ENCODE measurements at regions not wholly inside any gene's neighbourhood (a gene's known extent, or its start where the extent isn't known, plus 50 kb on each side); places are given as distances from the start of the nearest gene placed in this dataset.
"Not testable (repeated sequence)": the region's sequence is repeated elsewhere in the genome, so short reads cannot be mapped to it uniquely, and the experiment has no call there.

DNA sequence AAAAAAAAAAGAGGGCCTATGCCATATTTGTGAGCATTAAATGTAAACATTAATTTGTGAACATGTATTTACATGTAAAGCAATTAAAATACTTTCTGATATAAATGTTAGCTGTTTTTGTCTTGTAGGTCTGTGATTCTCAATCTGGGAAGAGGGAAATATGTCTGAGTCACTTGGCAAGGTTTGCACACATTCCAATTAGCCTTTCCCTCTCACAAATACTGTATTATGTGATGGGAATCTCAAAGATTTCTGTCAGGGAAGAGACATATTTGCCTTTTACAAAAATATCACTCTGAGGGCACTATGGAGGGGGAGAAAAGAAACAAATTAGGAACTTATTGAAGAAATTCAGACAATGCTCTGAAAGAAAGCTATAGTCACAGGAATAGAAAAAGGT is 483.6 kb downstream of the GBE1 start:
- no peak for DNase-seq

DNA sequence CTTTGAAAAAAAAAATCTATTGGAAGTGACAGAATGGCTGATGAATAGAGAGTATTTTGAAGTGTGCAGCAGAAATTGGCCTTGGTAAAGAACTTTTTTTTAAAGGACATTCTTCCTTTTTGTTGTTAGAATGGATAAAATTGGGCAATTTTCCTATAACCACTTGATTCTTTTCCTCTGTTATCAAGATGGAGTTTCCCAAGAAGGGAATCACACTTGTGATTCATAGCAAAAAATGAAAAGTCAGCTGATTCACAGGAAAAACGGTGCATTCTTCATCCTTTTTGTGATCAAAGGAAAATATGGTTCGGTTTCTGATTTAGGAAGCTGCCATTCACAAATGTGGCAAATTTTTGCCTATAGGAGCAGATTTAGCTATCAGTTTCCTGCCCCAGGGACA is 486.8 kb downstream of the GBE1 start:
- DNase-seq, result no peak

DNA sequence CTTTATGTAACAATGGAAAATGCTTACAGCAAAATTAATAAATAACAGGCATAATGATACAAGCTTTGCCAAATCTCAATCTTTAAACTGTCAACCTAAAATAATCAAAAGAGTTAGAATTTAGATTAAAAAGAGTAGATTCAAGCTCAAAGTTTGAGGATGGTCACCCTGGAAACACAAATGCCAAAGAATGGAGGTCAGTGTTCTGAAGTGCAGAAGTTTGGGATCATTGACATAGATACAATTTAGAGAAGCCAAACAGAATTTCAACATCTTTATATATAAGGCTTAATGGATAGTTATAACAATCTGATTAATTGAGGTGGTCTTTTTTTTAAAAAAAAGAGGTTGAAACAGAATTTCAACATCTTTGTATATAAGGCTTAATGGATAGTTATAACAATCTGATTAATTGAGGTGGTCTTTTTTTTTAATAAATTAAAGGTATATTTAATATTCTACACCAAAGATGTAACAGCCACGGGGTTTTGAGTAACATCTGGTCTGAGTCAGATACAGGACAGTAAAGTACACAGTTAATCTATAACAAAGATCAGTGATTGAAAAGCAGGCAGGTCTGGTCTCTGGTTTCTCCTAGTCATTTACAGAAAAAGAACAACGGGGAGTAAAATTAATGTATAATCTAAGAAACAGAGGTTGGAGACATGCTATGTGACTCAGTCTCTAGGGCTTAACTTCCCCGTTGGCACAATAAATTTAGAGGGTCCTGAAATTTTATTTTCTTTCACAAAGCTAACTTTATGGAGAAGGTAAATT is 490.7 kb downstream of the GBE1 start:
- no peak for DNase-seq

DNA sequence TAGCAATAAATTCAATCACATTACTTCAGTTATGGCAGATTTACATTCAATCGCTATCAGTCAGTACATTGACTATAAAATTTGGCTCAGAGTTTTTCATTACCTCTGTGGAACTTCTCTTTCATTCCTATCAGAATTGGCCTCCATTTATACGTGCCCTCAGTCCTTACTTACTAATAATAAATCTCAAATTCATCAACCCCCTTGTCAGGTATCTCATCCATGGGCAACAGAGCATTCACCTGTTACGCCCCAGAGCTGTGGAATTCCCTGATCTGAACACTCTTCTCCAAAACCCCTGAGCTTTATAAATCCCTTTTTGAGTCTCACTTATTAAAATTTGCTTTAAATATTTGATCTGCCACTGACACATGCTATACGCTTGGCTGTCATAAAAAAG is 492.9 kb downstream of the GBE1 start:
- no peak for DNase-seq

DNA sequence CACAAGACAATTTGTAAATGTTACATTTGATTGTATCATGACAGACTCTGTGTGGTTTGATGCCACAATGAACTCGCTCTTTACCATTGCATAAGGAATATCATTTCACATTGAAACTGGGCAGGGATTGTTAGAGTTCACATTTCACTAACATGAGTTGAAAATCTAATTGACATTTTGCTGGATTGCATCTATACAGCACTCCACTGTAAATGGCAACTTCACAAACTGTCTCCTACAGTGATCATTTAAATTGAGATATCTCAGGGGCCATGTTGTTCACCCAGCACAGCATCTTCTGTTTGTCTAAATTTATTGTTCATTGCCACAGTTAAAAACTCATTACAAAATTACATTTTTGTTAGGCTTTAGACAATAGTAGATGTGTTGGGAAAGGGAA is 499.4 kb downstream of the GBE1 start:
- DNase-seq, result no peak

DNA sequence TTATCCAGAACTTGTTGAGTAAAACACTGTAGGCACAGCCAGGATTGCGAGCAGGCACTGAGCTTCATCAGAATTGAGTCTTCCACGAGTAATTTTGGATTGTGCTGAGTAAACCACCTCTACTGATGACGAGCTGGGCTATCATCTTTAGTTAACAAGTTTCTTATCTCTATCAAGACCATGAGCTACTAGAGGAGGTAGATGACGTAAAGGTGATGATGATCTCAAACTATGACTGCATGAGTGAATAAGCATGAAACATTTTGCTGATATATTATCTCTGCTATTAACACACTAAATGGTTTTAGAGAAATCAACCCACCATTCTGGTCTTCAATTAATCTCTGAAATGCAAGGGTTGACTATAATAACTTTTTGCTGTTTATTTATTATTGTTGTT is 506.0 kb downstream of the GBE1 start:
- DNase-seq, result no peak

DNA sequence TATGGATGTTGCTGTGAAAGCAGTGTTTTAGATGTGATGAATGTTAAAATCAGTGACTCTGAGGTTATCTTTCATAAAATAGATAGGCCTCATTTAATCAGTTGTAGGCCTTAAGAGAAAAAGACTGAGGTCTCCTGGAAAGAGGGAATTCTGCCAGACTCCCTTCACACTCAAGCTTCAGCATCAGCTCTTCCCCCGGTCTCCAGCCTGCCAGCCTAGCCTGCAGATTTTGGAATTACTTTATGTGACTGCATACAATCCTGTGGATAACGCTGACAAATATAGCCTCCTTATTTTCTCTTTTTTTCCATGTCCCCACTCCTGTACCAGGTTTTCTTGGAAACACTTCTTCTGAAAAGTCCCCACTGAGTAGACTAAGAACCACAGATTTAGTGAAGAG is 510.3 kb downstream of the GBE1 start:
- DNase-seq, result no peak

DNA sequence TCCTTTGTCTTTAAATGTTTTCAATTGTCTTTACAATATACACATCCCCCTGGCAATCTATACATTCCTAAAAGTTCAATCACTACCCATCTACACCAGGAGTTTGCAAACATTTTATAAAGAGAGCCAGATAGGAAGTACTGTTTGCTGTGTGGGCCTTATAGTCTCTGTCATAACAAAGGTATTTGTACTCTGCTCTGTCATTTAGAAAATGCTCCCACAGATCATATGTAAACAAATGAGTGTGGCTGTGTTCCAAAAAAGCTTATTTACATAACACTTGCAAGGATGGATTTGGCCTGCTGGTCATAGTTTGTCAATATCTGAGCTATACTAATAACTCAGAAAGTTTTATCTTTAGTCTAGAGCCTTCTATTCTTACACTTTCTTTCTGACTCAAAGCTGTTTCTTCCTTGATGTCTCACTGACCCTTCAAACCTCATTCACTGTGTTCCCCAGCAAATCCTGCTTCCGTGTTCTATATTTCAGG is 511.9 kb downstream of the GBE1 start:
- no peak for DNase-seq

DNA sequence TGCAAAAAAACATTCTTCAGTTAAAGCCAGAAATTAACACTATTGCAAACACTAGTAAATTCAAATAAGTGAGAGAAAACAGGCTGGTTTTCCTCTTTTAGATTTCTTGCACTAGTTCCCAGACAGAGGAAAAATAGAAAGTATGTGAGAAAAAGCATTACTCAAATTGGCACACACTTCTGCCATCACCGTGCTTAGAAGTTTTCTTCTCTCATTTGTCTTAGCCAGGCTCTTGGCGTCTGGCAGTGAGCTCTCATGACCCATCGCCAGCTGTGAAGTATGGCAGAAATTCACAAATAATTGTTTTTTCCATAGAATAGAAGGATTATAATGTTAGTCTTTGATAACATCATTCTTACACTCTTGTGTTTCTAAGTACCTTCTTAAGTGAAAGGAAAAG is 515.9 kb downstream of the GBE1 start:
- no peak for DNase-seq

DNA sequence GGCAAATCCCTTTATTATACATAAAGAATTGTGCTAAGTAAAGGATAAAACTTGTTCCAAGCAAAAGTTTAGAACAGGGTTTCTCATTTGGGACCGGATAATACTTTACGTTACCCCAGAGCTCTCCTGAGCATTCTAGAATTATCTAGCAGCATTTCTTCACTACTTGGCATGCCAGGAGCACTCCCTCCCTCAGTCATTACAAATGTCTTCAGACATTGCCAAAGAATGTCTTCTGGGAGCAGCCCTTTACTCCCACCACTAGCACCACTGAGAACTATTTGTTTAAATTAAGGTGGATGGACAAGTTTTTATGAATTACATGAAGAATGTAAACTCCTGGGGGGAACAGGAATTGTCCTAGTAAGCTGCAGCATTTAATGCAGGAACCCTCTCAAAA is 516.4 kb downstream of the GBE1 start:
- no peak for DNase-seq

DNA sequence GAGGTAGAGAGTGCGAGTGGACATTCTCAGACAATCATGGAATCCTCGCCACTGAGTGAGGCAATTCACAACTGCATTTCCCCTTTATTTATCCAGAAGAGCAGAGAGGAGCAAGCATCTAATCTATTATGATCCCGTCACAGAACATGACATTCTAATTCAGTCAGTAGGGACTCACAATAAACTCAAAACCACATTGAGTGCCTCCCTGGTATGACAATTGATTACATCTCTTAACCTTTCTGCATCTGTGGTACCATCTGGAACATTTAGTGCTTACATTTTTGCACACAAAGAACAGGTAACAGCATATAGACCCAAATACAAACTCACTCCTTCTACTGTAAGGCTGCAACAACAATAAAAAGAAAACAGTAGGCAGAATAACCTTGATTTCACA is 517.2 kb downstream of the GBE1 start:
- DNase-seq, result no peak

DNA sequence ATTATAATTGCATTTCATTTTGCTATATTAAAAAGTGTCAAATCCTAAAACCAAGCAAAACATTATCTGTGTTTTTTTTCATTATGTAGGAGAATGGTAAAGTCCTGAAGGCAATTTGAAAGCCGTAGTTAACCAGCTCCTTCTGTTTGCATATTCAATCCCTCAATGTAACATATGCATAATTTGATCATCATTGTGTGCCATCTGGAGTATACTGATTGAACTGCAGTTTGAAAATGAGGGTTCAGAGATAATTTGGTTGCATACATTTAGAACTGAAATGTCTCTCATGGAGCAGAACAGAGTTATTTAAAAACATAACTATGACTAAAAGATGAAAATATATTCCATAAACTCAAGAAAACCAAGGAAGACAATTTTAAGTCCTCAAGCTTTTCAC is 518.6 kb downstream of the GBE1 start:
- DNase-seq, result no peak

DNA sequence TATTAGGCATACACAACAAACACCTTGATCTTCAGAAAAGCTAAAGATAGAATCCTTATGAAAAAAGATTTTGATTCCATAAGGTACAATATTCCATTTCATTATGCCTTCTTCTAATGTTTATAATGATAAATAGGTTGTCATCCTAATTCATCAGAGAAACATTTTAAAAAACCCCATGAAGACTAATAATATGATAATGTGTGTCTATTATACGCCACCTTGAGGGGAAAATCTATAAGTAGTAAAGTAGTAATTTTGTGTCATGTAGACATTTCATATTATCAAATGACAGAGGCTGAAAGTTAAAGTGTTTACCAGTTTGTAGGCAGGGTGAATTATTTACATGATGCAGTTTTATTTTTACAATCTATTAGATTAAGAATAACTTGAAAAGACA is 524.3 kb downstream of the GBE1 start:
- DNase-seq, result no peak

DNA sequence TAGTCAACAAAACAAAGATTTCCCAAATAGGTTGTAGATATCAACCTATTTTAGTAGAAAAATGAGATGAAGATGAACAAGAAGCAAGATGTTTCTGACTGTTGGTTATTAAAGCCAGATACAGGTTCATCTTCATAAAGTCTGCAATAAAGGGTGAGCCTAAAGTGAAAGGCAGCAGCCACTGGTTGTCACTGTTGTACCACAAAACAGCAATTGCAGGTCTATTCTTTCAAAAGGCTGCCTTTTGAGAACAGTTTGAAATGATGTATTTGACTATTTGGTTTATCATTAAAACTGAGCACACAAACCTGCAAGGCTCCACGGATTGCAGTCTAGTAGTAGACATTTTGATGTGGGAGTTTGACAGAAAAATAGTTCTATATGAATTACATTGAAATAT is 543.4 kb downstream of the GBE1 start:
- no peak for DNase-seq

DNA sequence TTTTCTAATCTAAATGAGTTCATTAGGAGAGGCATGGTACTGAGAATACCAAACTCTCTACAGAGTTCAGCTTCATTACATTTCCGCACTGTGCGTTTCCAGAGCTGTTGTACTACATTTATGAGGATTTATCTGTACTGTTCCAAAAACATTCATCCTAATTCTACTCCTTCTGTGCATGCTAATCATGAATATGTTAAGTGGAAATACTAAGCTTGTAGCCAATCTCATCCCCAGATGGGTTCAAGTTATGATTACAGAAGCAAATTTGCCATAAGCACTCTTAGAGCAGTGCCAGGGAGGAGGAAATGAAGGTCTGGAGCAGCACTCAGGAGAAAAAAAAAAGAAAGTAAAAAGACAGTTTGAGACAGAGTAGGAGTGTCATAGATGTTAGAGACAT is 544.3 kb downstream of the GBE1 start:
- no peak for DNase-seq

DNA sequence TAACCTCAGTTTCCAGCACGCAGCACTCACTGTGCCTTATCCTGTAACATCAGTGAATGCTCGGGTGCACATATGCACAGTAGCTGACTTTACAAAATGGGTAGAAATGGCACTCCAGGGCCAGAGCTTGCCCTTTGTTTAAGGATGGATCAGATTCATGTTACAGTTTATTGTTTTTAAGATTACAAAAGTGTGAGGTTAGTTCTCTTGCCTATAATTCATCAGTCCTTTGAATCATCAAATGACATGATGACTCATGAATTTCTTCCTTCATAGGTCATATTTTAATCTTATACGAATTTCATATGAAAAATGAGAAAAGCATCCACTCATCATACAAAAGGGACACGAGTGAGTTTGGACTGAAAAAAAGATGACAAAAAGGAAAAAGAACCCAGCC is 545.3 kb downstream of the GBE1 start:
- DNase-seq, result no peak

DNA sequence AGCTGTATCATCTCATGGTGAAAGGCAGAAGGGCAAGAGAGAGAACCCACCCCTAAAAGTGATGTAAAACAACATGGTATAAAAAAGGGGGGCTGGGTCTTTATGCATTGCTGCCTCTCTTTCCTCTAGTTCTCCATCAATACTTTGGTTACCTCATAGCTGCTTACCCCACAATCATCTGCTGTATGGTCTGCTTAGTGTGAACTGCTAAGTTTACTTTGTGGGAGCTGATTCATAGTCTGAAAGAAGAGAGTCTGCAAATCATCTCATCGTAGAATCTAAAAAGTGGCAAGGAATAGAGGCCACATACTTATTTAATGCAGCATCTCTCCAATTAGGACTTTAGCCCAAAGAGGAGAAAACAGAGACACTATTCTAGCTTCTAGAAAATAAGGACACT is 546.8 kb downstream of the GBE1 start:
- DNase-seq, result no peak

DNA sequence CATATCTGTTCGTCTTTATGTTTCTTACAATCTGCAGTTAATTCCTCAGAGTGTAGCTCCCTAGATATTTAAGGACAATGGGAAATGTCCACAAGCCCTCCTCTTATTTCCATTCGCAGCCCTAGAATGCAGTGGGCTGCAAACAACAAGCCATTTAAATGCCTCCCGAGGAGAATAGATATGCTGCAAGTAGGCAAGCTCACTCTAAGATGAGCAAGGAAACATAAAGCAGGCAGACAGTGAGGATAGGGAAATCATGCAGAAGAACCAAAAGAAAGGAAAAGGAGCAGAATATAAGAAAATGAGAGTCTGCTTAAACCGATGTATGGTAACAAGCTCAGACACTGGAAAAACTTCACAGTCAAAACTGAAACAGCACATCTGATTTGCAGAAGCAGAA is 561.9 kb downstream of the GBE1 start:
- no peak for DNase-seq

DNA sequence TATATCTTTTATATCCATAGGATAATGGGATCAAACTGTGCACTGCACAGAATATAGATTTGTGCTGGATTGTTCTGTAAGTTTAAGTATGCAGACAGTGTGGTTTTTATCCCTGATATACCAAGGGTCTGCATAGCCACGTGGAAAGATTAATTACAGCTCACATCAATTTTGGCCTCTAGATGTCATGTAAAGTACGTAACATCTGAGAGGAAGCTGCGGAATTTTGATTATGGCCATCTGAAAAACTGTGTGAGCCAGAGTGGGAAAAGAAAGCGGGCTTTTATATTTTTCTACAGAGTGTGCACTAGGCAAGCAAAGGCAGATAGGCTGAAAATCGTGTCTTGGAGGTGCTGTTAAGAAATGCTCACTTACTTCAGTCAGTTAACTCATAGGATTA is 562.7 kb downstream of the GBE1 start:
- no peak for DNase-seq

DNA sequence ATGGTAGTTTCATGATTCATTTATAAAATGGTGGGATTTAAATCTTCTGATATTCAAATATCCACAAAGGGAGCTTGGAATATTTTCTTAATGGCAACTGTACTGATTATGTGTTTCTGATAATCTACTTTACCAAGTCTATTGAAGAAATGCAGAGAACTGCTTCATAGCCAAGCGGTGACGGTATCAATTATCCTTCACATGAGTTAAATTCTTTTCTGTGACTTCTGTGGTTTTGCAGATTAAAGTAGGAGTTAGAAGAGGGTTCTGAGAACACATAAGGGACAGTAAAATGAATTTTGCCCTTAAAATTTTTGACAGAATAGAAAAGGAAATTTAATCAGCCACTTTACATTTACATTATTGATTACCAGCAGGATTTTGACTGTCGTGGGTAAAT is 563.2 kb downstream of the GBE1 start:
- DNase-seq, result no peak

DNA sequence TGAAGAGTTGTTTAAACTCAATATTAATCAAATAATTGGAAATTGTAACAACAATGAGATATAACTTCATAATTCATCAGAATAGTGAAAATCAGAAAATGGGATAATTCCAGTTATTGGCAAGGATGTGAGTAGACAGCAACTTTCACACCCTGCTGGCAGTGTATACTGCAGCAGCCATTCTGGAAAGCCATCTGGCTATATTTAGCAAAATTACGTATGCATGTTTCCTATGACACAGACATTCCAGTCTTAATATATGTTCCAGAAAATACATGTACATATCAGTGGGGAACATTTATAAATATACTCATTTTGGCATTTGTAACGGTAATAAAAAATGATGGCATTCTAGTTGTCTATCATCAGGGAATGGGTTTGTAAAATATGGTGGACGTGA is 564.1 kb downstream of the GBE1 start:
- DNase-seq, result no peak

DNA sequence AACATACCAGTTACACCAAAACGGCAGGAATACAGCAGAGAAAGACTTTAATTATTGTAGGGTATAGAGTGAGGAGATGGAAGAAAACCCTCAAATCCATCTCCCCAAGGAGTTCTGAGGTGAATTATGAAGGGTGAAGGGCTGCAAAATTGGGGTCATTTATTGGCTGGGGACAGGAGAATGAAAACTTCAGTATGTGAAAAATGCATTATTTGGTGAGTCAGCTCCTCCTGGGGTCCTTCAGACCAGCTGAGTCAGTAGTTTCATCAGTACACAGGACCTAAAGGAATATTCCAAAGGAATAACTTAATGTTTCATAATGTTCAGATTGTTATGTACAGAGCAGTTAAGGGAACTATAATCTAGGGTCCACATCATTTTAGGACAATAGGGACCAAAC is 566.0 kb downstream of the GBE1 start:
- no peak for DNase-seq

DNA sequence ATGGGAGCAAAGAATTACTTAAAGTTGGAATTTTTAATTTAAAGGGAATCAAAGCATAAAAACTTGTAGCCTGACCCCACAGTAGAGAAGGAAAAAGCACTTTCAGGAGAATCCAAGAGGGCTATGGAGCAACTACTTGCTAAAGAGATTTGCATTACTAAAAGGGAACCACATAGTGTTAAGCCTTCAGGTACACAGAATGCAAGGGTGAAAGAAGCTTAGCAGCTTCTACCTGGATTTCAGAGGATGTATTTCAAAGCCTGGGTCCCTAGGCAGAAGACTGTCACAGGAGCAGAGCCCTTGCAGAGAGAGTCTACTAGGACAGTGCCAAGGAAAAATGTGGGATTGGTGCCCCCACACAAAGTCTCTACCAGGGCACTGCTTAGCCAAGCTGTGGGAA is 575.0 kb downstream of the GBE1 start:
- DNase-seq, result no peak

DNA sequence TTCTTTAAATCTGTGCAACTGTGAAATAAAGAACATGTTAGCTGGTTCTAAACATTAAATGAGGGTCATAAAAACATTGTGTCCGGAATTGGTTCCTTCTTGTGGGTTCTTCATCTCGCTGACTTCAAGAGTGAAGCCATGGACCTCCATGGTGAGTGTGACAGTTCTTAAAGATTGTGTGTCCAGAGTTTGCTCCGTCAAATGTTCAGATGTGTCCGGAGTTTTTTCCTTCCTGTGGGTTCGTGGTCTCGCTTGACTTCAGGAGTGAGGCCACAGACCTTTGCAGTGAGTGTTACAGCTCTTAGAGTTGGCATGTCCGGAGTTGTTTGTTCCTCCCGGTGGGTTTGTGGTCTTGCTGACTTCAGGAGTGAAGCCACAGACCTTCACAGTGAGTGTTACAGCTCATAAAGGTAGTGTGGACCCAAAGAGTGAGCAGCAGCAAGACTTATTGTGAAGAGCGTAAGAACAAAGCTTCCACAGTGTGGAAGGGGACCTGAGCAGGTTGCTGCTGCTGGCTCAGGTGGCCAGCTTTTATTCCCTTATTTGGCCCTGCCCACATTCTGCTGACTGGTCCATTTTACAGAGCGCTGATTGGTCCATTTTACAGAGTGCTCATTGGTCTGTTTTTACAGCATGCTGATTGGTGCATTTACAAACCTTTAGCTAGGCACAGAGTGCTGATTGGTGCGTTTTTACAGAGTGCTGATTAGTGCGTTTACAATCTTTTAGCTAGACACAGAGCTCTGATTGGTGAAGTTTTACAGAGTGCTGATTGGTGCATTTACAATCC is 579.2 kb downstream of the GBE1 start:
- DNase-seq, result not testable (repeated sequence)

DNA sequence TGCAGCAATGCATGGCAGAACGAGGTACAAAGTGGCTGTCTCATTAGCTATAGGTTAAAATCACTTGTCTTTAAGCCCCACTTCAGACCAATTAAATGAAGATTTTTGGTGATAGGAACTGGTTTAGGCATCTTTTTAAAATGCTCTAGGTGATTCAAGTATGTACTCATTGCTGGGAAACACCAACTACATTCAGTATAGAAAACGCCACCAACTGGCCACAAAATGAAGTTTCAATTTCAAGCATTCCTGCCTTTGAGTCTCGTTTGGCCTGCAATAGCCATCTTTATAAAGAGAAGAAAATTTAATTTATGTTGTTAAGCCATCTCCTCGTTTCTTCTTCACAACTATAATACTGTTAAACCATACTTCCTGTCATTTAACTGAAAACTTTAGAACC is 587.9 kb downstream of the GBE1 start:
- no peak for DNase-seq

Measured in CD4-positive, alpha-beta T cell treated with Interleukin-4 for 4 hours (primary cell).